HepG2 (cell line): ENCODE measurements at regions not wholly inside any gene's neighbourhood (a gene's known extent, or its start where the extent isn't known, plus 50 kb on each side); places are given as distances from the start of the nearest gene placed in this dataset.
A peak's percentile ranks its signal among the peaks of the same experiment; 100 is the strongest.

ENCODE experiments used
- ETS1 ChIP-seq: sonication (generic); formaldehyde crosslinking; IDR thresholded peaks from 2 replicates; pipeline ENCODE4 v1.4.0; 2020; ENCODE audit warnings: missing genetic modification reagents
- ETV5 ChIP-seq: IDR thresholded peaks from 2 replicates; pipeline ENCODE4 v1.6.1; 2018; ENCODE audit warnings: missing biosample characterization, missing genetic modification reagents, inconsistent platforms, borderline replicate concordance
- GABPB1 ChIP-seq: IDR thresholded peaks from 2 replicates; pipeline ENCODE4 v1.6.1; 2016; ENCODE audit warnings: mild to moderate bottlenecking, missing genetic modification reagents, moderate library complexity, missing compliant biosample characterization
- GLI4 ChIP-seq: sonication (generic); formaldehyde crosslinking; IDR thresholded peaks from 2 replicates; pipeline ENCODE4 v1.5.1; 2020; ENCODE audit warnings: missing genetic modification reagents, mild to moderate bottlenecking, moderate library complexity, borderline replicate concordance
- GTF2F1 ChIP-seq: fragments of 150-350 bp; IDR thresholded peaks from 2 replicates; pipeline ENCODE4 v1.6.1; 2014; ENCODE audit warnings: low read length
- HNRNPK ChIP-seq: fragments of 200-400 bp; formaldehyde crosslinking; IDR thresholded peaks from 2 replicates; pipeline ENCODE4 v1.6.1; 2018; ENCODE audit warnings: low read length, low read depth, moderate library complexity, mild to moderate bottlenecking; ENCODE audit not compliant: poor library complexity, severe bottlenecking
- IKZF4 ChIP-seq: sonication (generic); formaldehyde crosslinking; IDR thresholded peaks from 2 replicates; pipeline ENCODE4 v1.5.1; 2020; ENCODE audit warnings: borderline replicate concordance, mild to moderate bottlenecking, low read depth, missing genetic modification reagents; ENCODE audit errors: not compliant biosample characterization
- JARID2 ChIP-seq: sonication (generic); formaldehyde crosslinking; IDR thresholded peaks from 2 replicates; pipeline ENCODE4 v1.8.1; 2023; ENCODE audit warnings: missing genetic modification reagents, inconsistent platforms; ENCODE audit not compliant: insufficient replicate concordance
- MBNL3 ChIP-seq: fragments of 250-450 bp; sonication (Bioruptor Pico); conservative IDR thresholded peaks from 2 replicates; pipeline ENCODE4 v1.8.0; 2022; ENCODE audit warnings: mild to moderate bottlenecking, inconsistent platforms
- MEF2D ChIP-seq: sonication (generic); formaldehyde crosslinking; IDR thresholded peaks from 2 replicates; pipeline ENCODE4 v1.5.1; 2020; ENCODE audit warnings: mild to moderate bottlenecking, missing genetic modification reagents
- NFIC ChIP-seq: IDR thresholded peaks from 2 replicates; pipeline ENCODE4 v1.6.1; 2012; ENCODE audit warnings: mild to moderate bottlenecking, low read length, inconsistent platforms
- NR2C2 ChIP-seq: sonication (generic); formaldehyde crosslinking; IDR thresholded peaks from 2 replicates; pipeline ENCODE4 v1.4.0; 2020; ENCODE audit warnings: missing genetic modification reagents, mild to moderate bottlenecking, moderate library complexity, borderline replicate concordance
- POLR2A ChIP-seq, 2 experiments: IDR thresholded peaks; 2 replicates each; pipeline ENCODE4 v1.6.1; 2011; ENCODE audit warnings: low read depth in 2 of 2, low read length in 2 of 2, mild to moderate bottlenecking in 1 of 2, moderate library complexity in 1 of 2; ENCODE audit not compliant: insufficient read depth in 1 of 2
- SP5 ChIP-seq: IDR thresholded peaks from 2 replicates; pipeline ENCODE4 v1.6.1; 2016; ENCODE audit warnings: low read depth, borderline replicate concordance
- SPEN ChIP-seq: sonication (generic); formaldehyde crosslinking; IDR thresholded peaks from 2 replicates; pipeline ENCODE4 v1.5.1; 2020; ENCODE audit warnings: low read depth, mild to moderate bottlenecking, missing genetic modification reagents
- THAP8 ChIP-seq: sonication (generic); formaldehyde crosslinking; IDR thresholded peaks from 2 replicates; pipeline ENCODE4 v1.5.1; 2020; ENCODE audit warnings: missing genetic modification reagents, mild to moderate bottlenecking, borderline replicate concordance
- TMF1 ChIP-seq: sonication (generic); formaldehyde crosslinking; IDR thresholded peaks from 2 replicates; pipeline ENCODE4 v1.8.1; 2022; ENCODE audit warnings: low read depth, missing genetic modification reagents
- TOPORS ChIP-seq: sonication (generic); formaldehyde crosslinking; IDR thresholded peaks from 2 replicates; pipeline ENCODE4 v1.8.0; 2023; ENCODE audit warnings: mild to moderate bottlenecking, missing genetic modification reagents
- ZFP82 ChIP-seq: sonication (generic); formaldehyde crosslinking; IDR thresholded peaks from 2 replicates; pipeline ENCODE4 v1.5.1; 2020; ENCODE audit warnings: mild to moderate bottlenecking, missing genetic modification reagents, borderline replicate concordance
- ZNF160 ChIP-seq: sonication (generic); formaldehyde crosslinking; IDR thresholded peaks from 2 replicates; pipeline ENCODE4 v1.8.0; 2022; ENCODE audit warnings: mild to moderate bottlenecking, inconsistent platforms, missing genetic modification reagents
- ZNF205 ChIP-seq: IDR thresholded peaks from 2 replicates; pipeline ENCODE4 v1.6.1; 2018; ENCODE audit warnings: missing biosample characterization, missing genetic modification reagents
- ZNF230 ChIP-seq: sonication (generic); formaldehyde crosslinking; IDR thresholded peaks from 2 replicates; pipeline ENCODE4 v1.4.0; 2020; ENCODE audit warnings: mild to moderate bottlenecking, missing genetic modification reagents
- ZNF572 ChIP-seq: sonication (generic); formaldehyde crosslinking; IDR thresholded peaks from 2 replicates; pipeline ENCODE4 v1.5.1; 2020; ENCODE audit warnings: mild to moderate bottlenecking, missing genetic modification reagents
- ZNF629 ChIP-seq: sonication (generic); formaldehyde crosslinking; conservative IDR thresholded peaks from 2 replicates; pipeline ENCODE4 v1.5.0; 2020; ENCODE audit warnings: missing genetic modification reagents
- ZNF710 ChIP-seq: sonication (generic); formaldehyde crosslinking; IDR thresholded peaks from 2 replicates; pipeline ENCODE4 v1.5.0; 2020; ENCODE audit warnings: mild to moderate bottlenecking, missing genetic modification reagents, borderline replicate concordance
- ZNF746 ChIP-seq: sonication (generic); formaldehyde crosslinking; IDR thresholded peaks from 2 replicates; pipeline ENCODE4 v1.8.0; 2022; ENCODE audit warnings: mild to moderate bottlenecking, missing genetic modification reagents
- TF ChIP-seq, protein P1 (sequence below): sonication (generic); formaldehyde crosslinking; IDR thresholded peaks from 2 replicates; pipeline ENCODE4 v1.4.0; 2020; ENCODE audit warnings: missing genetic modification reagents

GRCh38 chr16:81175325-81175891 lies 63.1 kb upstream of the BCO1 start (continued):
- TF ChIP-seq ETS1 (CRISPR knock-in tag), result no peak
- no peak for TF ChIP-seq GABPB1 (CRISPR knock-in tag)
- no peak for TF ChIP-seq HNRNPK
- 0 out of 2 replicates have a peak, but pooled peaks have one; percentile 35 for TF ChIP-seq ZNF710 (CRISPR knock-in tag)
- TF ChIP-seq ZNF629 (CRISPR knock-in tag), result no peak
- TF ChIP-seq ZNF160 (CRISPR knock-in tag), result no peak
- TF ChIP-seq ZNF746 (CRISPR knock-in tag), result no peak
- no peak for TF ChIP-seq POLR2A (IDR thresholded peaks at IDR 0.05; ENCODE audit: insufficient read depth in 1 of 2, low read depth in 2 of 2, low read length in 2 of 2)
- no peak for TF ChIP-seq ZNF230 (CRISPR knock-in tag)
- TF ChIP-seq THAP8, result no peak
- TF ChIP-seq SPEN (CRISPR knock-in tag), result no peak
- no peak for TF ChIP-seq NFIC
- peak; percentile 77; the same call in 1 of the 2 replicates for TF ChIP-seq ETV5
- TF ChIP-seq GTF2F1, result no peak
- no peak for TF ChIP-seq NR2C2 (CRISPR knock-in tag)
- no peak for TF ChIP-seq ZNF572 (CRISPR knock-in tag)
- peak; percentile 79; the same call in 1 of the 2 replicates for TF ChIP-seq MEF2D (CRISPR knock-in tag)
- peak; percentile 49; the same call in 1 of the 2 replicates for TF ChIP-seq SP5 (CRISPR knock-in tag)
- TF ChIP-seq IKZF4 (CRISPR knock-in tag), result no peak
- TF ChIP-seq ZNF205, result 0 out of 2 replicates have a peak, but pooled peaks have one; percentile 53
- no peak for TF ChIP-seq MBNL3 (CRISPR knock-in tag)
- peak; percentile 36; the same call in 1 of the 2 replicates for TF ChIP-seq ZFP82 (CRISPR knock-in tag)
- TF ChIP-seq TMF1 (CRISPR knock-in tag), result no peak
- TF ChIP-seq, protein P1, sequence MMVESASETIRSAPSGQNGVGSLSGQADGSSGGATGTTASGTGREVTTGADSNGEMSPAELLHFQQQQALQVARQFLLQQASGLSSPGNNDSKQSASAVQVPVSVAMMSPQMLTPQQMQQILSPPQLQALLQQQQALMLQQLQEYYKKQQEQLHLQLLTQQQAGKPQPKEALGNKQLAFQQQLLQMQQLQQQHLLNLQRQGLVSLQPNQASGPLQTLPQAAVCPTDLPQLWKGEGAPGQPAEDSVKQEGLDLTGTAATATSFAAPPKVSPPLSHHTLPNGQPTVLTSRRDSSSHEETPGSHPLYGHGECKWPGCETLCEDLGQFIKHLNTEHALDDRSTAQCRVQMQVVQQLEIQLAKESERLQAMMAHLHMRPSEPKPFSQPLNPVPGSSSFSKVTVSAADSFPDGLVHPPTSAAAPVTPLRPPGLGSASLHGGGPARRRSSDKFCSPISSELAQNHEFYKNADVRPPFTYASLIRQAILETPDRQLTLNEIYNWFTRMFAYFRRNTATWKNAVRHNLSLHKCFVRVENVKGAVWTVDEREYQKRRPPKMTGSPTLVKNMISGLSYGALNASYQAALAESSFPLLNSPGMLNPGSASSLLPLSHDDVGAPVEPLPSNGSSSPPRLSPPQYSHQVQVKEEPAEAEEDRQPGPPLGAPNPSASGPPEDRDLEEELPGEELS, result no peak
- TF ChIP-seq JARID2 (CRISPR knock-in tag), result no peak
- TF ChIP-seq TOPORS (CRISPR knock-in tag), result no peak
- TF ChIP-seq GLI4 (CRISPR knock-in tag), result no peak
